ENCODE measurements at regions not wholly inside any gene's neighbourhood (a gene's known extent, or its start where the extent isn't known, plus 50 kb on each side); places are given as distances from the start of the nearest gene placed in this dataset.

DNA sequence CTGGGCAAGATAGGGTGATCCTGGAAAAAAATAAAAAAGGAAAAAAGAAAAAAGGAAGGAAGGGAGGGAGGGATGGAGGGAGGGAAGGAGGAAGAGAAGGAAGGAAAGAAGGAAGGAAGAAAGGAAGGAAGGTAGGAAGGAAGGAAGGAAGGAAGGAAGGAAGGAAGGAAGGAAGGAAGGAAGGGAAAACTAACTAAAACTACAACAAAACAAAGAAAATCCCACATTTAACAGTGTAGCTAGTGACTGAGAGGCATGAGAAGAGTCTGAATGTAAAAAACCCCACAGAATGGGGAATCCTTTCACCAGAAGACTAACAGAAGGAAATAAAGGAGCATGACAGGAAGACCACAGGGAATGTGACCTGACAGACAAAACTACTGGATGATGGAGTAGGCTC lies 345.7 kb downstream of the NOVA1 start:
- DNase-seq, result no peak
- CTCF ChIA-PET, result no interaction called here
- intact Hi-C loops (cut with micrococcal nuclease), result loop anchor here (10.0 kb wide), 1 partner anchor 733 kb away; no protein-coding TSS in a partner anchor

More for the DNA sequence above, 345.7 kb downstream of the NOVA1 start:
- Histone ChIP-seq H2BK5ac (ENCODE audit: low read depth, low read length, poor library complexity, severe bottlenecking) (no peak overlapping the region), H2AK5ac (ENCODE audit: low read depth, low read length) (no peak overlapping the region), H3K27ac (ENCODE audit: insufficient read depth, low read length) (no peak overlapping the region), H3K9me1 (ENCODE audit: insufficient read depth, low read length) (no peaks in the 10 kb centered on the region), H3K9ac (ENCODE audit: low read depth, low read length) (no peak overlapping the region), H4K20me1 (ENCODE audit: insufficient read depth, low read length) (no peaks in the 10 kb centered on the region), H3K4me2 (ENCODE audit: low read depth, low read length) (no peak overlapping the region), H2BK120ac (ENCODE audit: low read depth, low read length) (no peak overlapping the region), H2AK9ac (replicated peaks; ENCODE audit: low read depth, low read length, poor library complexity) (no peak overlapping the region), H4K5ac (ENCODE audit: low read depth, low read length) (no peak overlapping the region), H3K4me3 (ENCODE audit: insufficient read depth, low read depth, low read length) (no peak overlapping the region), H3K14ac (replicated peaks; ENCODE audit: low read depth, low read length) (no peak overlapping the region), H4K8ac (ENCODE audit: low read depth in 2 of 2, low read length in 2 of 2) (no peak overlapping the region), H3K27me3 (ENCODE audit: control insufficient read depth, insufficient read depth, low read length) (no peaks in the 10 kb centered on the region), H3K9me3 (ENCODE audit: control insufficient read depth, insufficient read depth, low read length) (no peaks in the 10 kb centered on the region), H3K4ac (ENCODE audit: low read depth, low read length) (no peak overlapping the region), H2AFZ (replicated peaks; ENCODE audit: low read length, poor library complexity) (no peak overlapping the region), H3K79me1 (ENCODE audit: low read depth in 1 of 2, low read length in 2 of 2) (no peaks in the 10 kb centered on the region), H3K4me1 (ENCODE audit: control insufficient read depth, insufficient read depth, low read length) (no peaks in the 10 kb centered on the region), H2BK20ac (ENCODE audit: low read depth, low read length) (no peak overlapping the region), H3K23ac (ENCODE audit: low read depth, low read length) (no peak overlapping the region), H2BK15ac (ENCODE audit: low read depth, low read length) (no peak overlapping the region), H3K36me3 (ENCODE audit: control insufficient read depth, insufficient read depth, low read length) (no peaks in the 10 kb centered on the region), H3K18ac (ENCODE audit: low read depth, low read length) (no peak overlapping the region), H3K56ac (ENCODE audit: extremely low read depth, insufficient read depth, low read length) (no peak overlapping the region), H4K91ac (ENCODE audit: insufficient read depth, low read depth, low read length) (no peak overlapping the region)
- POLR2A ChIA-PET (ENCODE audit: unreplicated experiment), result no interaction called here
- in situ Hi-C loops (cut with MboI; ENCODE audit: low sequenced_read_pairs) (no loop called here), dilution Hi-C loops (cut with HindIII; ENCODE audit: low sequenced_read_pairs, unreplicated experiment) (no loop called here)
- no peak for ATAC-seq (ENCODE audit: low read depth)
- TF ChIP-seq, protein P1, sequence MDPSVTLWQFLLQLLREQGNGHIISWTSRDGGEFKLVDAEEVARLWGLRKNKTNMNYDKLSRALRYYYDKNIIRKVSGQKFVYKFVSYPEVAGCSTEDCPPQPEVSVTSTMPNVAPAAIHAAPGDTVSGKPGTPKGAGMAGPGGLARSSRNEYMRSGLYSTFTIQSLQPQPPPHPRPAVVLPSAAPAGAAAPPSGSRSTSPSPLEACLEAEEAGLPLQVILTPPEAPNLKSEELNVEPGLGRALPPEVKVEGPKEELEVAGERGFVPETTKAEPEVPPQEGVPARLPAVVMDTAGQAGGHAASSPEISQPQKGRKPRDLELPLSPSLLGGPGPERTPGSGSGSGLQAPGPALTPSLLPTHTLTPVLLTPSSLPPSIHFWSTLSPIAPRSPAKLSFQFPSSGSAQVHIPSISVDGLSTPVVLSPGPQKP (IDR thresholded peaks at IDR 0.05; ENCODE audit: borderline replicate concordance, low read depth, low read length), result no peak
- TF ChIP-seq MAZ (IDR thresholded peaks at IDR 0.05; ENCODE audit: borderline replicate concordance, low read depth, low read length) (no peak), RCOR1 (IDR thresholded peaks at IDR 0.05; ENCODE audit: insufficient replicate concordance, low read length) (no peak), NFE2L2 (IDR thresholded peaks at IDR 0.05; ENCODE audit: low read depth, low read length) (no peak), CHD1 (IDR thresholded peaks at IDR 0.05; ENCODE audit: low read depth, low read length) (no peak), CEBPB (IDR thresholded peaks at IDR 0.05; ENCODE audit: low read depth, low read length) (no peak), POLR2A (IDR thresholded peaks at IDR 0.05; ENCODE audit: low read depth, low read length) (no peak), SMC3 (IDR thresholded peaks at IDR 0.05; ENCODE audit: low read depth, low read length) (no peak)
- TF ChIP-seq, protein P2, sequence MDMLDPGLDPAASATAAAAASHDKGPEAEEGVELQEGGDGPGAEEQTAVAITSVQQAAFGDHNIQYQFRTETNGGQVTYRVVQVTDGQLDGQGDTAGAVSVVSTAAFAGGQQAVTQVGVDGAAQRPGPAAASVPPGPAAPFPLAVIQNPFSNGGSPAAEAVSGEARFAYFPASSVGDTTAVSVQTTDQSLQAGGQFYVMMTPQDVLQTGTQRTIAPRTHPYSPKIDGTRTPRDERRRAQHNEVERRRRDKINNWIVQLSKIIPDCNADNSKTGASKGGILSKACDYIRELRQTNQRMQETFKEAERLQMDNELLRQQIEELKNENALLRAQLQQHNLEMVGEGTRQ (IDR thresholded peaks at IDR 0.05; ENCODE audit: low read depth, low read length), result no peak
- BruUV-seq (replicated peaks), result no TSS peak
